ACC112 (cell line): ENCODE measurements at regions not wholly inside any gene's neighbourhood (a gene's known extent, or its start where the extent isn't known, plus 50 kb on each side); places are given as distances from the start of the nearest gene placed in this dataset.
"Not testable (repeated sequence)": the region's sequence is repeated elsewhere in the genome, so short reads cannot be mapped to it uniquely, and the experiment has no call there.

Experiments
- H2AFZ ChIP-seq: fragments of 200-600 bp; sonication (generic); one replicate; pipeline ENCODE4 v1.6.0; 2017; ENCODE audit warnings: antibody characterized with exemption, low read length; ENCODE audit not compliant: unreplicated experiment
- H3K27ac ChIP-seq: fragments of 200-600 bp; sonication (generic); 2 replicates; pipeline ENCODE4 v1.5.1; 2014; ENCODE audit warnings: low read depth, mild to moderate bottlenecking, antibody characterized with exemption, low read length, moderate library complexity
- H3K27me3 ChIP-seq: fragments of 200-600 bp; sonication (generic); 2 replicates; pipeline ENCODE4 v1.6.1; 2014; ENCODE audit warnings: mild to moderate bottlenecking, antibody characterized with exemption, low read length, moderate library complexity, mixed read lengths; ENCODE audit not compliant: insufficient read depth
- H3K36me3 ChIP-seq: fragments of 200-600 bp; sonication (generic); 2 replicates; pipeline ENCODE4 v1.6.1; 2016; ENCODE audit warnings: mild to moderate bottlenecking, antibody characterized with exemption, low read length, moderate library complexity, mixed read lengths; ENCODE audit not compliant: insufficient read depth
- H3K4me1 ChIP-seq: fragments of 200-600 bp; sonication (generic); one replicate; pipeline ENCODE4 v1.6.1; 2016; ENCODE audit warnings: low read length, mixed read lengths; ENCODE audit not compliant: insufficient read depth, unreplicated experiment, control insufficient read depth
- H3K4me3 ChIP-seq: fragments of 200-600 bp; sonication (generic); 2 replicates; pipeline ENCODE4 v1.5.1; 2014; ENCODE audit warnings: mild to moderate bottlenecking, low read depth, low read length
- H3K79me2 ChIP-seq: fragments of 200-600 bp; sonication (generic); one replicate; pipeline ENCODE4 v1.6.0; 2016; ENCODE audit warnings: low read length; ENCODE audit not compliant: control insufficient read depth, unreplicated experiment, insufficient read depth

DNA sequence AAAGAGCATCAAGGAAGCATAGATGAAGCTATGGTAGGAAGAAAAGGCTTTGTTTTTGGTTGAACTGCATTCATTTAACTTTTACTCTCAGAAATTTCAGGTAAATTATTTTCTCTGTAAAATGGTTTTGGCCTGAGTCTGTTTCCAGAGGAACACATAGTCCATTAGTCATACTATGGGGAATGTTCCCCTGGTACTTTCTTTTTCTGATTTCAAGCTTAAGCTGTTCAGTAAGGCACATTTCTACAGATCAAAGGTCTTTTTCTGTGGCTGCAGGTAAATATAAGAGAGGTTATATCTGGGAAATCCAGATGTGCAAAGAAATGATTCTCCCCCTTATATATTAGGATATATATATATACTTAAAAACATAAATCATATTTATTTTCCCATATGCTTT is 1744.4 kb upstream of the ADGRL3 start:
- Histone ChIP-seq H3K4me3 (no peak overlapping the region), H3K4me1 (no peaks in the 10 kb centered on the region)

GRCh38 chr4:59457576-59457975 is 1742.5 kb upstream of the ADGRL3 start:
- Histone ChIP-seq H2AFZ (no peak overlapping the region), H3K79me2 (no peaks in the 10 kb centered on the region), H3K36me3 (no peaks in the 10 kb centered on the region), H3K4me1 (no peaks in the 10 kb centered on the region), H3K27me3 (no peaks in the 10 kb centered on the region), H3K4me3 (no peak overlapping the region), H3K27ac (no peak overlapping the region)

More for the DNA sequence above, 1744.4 kb upstream of the ADGRL3 start:
- H3K36me3 ChIP-seq = no peaks in the 10 kb centered on the region
- no peak overlapping the region for H3K27ac ChIP-seq
- H2AFZ ChIP-seq = no peak overlapping the region
- no peaks in the 10 kb centered on the region for H3K27me3 ChIP-seq
- H3K79me2 ChIP-seq = no peaks in the 10 kb centered on the region

DNA sequence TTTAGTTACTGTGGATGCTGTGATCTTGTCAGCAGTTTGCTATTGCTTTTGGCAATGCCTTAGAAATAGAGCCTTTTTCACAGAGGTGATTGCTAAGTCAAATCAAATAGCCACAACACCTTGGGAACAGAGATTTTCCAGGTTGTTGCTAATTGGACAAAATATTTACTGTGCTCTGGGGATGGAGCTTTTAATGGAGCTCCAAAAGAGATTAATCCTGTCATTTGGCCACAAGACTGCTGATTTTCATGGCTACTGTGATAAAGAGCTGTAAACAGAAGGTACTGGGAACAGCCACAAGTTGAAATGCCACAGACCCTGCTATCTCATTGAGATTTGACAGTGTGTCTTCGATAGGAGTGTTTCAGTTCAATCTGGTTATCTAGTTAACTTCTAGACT is 1715.2 kb upstream of the ADGRL3 start:
- no peaks in the 10 kb centered on the region for H3K4me1 ChIP-seq
- H3K27ac ChIP-seq = no peak overlapping the region
- no peak overlapping the region for H3K4me3 ChIP-seq
- no peaks in the 10 kb centered on the region for H3K36me3 ChIP-seq
- no peak overlapping the region for H2AFZ ChIP-seq
- no peaks in the 10 kb centered on the region for H3K27me3 ChIP-seq
- H3K79me2 ChIP-seq = no peaks in the 10 kb centered on the region

- no peaks in the 10 kb centered on the region for H3K27me3 ChIP-seq
- no peak overlapping the region for H3K27ac ChIP-seq
- H3K4me3 ChIP-seq = no peak overlapping the region
- no peaks in the 10 kb centered on the region for H3K79me2 ChIP-seq
- H3K36me3 ChIP-seq = no peaks in the 10 kb centered on the region
- H2AFZ ChIP-seq = no peak overlapping the region
- no peaks in the 10 kb centered on the region for H3K4me1 ChIP-seq
Measured at GRCh38 chr4:59500103-59500502, 1700.0 kb upstream of the ADGRL3 start.

DNA sequence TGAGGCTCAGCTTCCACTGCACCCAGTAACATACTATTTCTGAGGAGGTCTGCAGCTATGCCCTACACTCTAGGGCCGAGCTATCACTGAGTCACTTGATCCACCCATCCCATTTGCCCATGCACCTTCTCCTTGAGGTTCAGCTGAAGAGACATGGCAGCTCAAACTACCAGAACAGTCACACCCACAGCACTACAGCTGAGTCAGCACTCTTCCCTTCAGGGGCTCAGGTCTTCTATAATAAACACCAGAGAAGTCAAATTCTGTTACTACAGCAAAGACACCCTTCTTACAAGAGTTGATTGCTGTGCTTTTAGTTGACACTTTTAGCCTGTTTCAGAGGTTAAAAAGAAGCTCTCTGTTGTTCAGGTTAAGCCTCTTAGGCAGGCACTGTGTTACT is 1696.4 kb upstream of the ADGRL3 start:
- Histone ChIP-seq H3K79me2 (no peaks in the 10 kb centered on the region), H2AFZ (no peak overlapping the region), H3K4me1 (no peaks in the 10 kb centered on the region), H3K27ac (no peak overlapping the region), H3K4me3 (no peak overlapping the region), H3K27me3 (no peaks in the 10 kb centered on the region), H3K36me3 (no peaks in the 10 kb centered on the region)

GRCh38 chr4:59511809-59512208 is 1688.3 kb upstream of the ADGRL3 start:
- not testable (repeated sequence) for H3K27ac ChIP-seq, H3K27me3 ChIP-seq, H2AFZ ChIP-seq, H3K79me2 ChIP-seq, H3K4me1 ChIP-seq, H3K4me3 ChIP-seq, H3K36me3 ChIP-seq

DNA sequence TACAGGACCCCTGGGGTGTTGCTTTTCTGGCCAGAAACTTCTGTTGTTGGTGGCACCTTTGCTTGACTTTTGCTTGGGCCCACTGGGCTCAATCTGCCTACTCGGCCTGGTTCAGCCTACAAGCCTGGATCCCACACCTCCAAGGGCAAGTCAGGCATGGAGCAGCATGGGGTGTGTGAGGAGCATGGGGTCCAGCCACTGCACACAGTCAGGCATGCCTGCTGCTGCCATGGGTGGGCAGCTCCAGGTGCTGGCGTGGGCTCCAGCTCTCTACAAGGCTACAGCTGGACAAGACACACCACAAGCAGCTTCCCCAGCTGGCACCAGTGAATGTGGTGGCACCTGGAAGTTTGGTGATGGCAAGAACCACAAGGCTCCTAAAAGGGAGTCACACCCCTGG is 1683.1 kb upstream of the ADGRL3 start:
- H3K27me3 ChIP-seq = peaks cover 10% of the 10 kb centered on the region; the same call in 1 of the 2 replicates
- H3K4me1 ChIP-seq = no peaks in the 10 kb centered on the region
- no peak overlapping the region for H3K27ac ChIP-seq
- H2AFZ ChIP-seq = no peak overlapping the region
- H3K4me3 ChIP-seq = no peak overlapping the region
- H3K36me3 ChIP-seq = no peaks in the 10 kb centered on the region
- H3K79me2 ChIP-seq = no peaks in the 10 kb centered on the region

DNA sequence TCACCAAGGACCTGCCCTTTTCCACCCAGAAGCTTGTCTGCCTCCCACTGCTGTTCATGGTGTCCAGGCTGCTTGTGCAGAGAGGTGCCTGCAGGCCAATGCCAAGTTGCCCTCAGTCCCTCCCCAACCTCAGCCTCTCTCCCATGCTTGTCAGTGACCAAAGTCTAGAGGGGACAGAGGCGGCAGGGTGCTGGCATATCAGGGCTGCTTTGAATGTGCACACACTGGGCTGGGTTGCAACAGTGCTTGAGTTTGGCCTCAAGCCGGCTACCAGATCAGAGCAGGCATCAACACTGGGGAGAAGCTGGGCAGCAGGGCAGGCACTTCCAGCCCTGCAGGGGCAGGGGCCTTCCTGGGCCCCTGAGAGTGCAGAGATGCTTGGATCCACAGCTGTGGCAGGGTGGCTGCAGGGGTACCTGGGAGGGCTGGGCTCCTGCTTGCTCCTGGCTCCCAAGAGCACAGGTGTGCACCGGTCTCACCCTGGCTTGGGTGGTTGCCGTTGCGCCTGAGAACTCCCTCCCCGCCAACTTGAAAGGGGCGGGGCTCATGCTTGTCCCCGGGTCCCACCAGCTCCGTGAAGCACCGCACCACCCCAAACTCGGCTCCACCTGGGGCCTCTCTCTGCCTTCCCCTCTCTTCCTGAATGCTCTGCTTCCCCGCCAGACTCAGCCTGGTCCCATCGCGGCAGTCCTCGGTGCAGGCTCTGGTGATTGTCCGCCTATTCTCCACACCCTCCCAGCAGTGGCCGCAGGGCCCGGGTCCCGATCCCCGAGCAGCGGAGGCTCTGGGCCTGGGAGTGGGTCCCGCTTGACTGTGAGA is 1681.9 kb upstream of the ADGRL3 start:
- Histone ChIP-seq H2AFZ (no peak overlapping the region), H3K79me2 (no peaks in the 10 kb centered on the region), H3K4me3 (no peak overlapping the region), H3K36me3 (no peaks in the 10 kb centered on the region), H3K27ac (no peak overlapping the region), H3K4me1 (no peaks in the 10 kb centered on the region), H3K27me3 (peaks cover 15% of the 10 kb centered on the region; the same call in 1 of the 2 replicates)

DNA sequence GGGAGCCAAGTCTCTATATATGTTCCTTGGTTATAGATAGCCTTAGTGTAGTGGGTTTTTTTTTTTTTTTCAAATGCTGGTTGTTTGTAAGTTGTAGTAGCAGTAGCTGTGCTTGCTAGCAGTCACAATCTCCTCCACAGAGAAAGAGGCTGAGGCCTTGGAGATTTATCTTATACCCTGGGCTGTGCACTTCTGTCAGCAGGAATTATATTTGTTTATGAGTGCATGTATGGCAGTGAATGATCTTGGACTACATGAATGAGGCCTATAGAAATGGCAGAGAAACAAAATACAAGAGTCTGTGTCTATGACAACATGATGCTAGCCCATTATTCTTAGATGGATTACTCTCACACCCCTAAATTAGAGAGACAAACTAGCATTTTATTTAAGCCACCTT is 1674.2 kb upstream of the ADGRL3 start:
- Histone ChIP-seq H3K27ac (no peak overlapping the region), H3K4me1 (no peaks in the 10 kb centered on the region), H3K36me3 (no peaks in the 10 kb centered on the region), H3K4me3 (no peak overlapping the region), H3K27me3 (peaks cover 19% of the 10 kb centered on the region), H3K79me2 (no peaks in the 10 kb centered on the region), H2AFZ (no peak overlapping the region)

GRCh38 chr4:59535541-59535940 is 1664.6 kb upstream of the ADGRL3 start:
- H3K27ac ChIP-seq = no peak overlapping the region
- H3K4me3 ChIP-seq = no peak overlapping the region
- H3K27me3 ChIP-seq = no peaks in the 10 kb centered on the region; the same call in none of the 2 replicates
- no peak overlapping the region for H2AFZ ChIP-seq
- H3K79me2 ChIP-seq = no peaks in the 10 kb centered on the region
- H3K4me1 ChIP-seq = no peaks in the 10 kb centered on the region
- no peaks in the 10 kb centered on the region for H3K36me3 ChIP-seq

DNA sequence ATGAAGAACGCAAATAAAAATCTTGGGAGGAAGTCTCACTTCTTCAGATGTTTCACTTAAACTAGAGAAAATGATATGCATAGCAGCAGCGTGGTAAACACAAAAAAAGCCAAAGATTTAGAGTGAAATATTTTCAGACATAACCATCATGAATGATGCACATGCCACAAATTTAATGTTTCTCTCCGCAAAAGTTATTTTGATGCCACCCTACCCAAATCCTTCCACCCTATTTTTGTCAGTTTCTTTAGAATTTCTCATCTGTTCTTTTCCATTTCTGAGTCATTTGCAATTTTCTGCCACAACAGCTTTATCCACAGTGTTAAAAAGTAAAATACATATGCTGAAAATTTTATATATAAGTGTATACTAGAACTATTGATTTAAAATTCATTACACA is 1663.7 kb upstream of the ADGRL3 start:
- Histone ChIP-seq H2AFZ (no peak overlapping the region), H3K27ac (no peak overlapping the region), H3K79me2 (no peaks in the 10 kb centered on the region), H3K4me3 (no peak overlapping the region), H3K4me1 (no peaks in the 10 kb centered on the region), H3K27me3 (no peaks in the 10 kb centered on the region; the same call in none of the 2 replicates), H3K36me3 (no peaks in the 10 kb centered on the region)
